GM20000 (cell line): ENCODE measurements at regions not wholly inside any gene's neighbourhood (a gene's known extent, or its start where the extent isn't known, plus 50 kb on each side); places are given as distances from the start of the nearest gene placed in this dataset.
"Not testable (repeated sequence)": the region's sequence is repeated elsewhere in the genome, so short reads cannot be mapped to it uniquely, and the experiment has no call there.

Source experiments
- DNase-seq: peaks from one replicate; pipeline ENCODE4 v3.0.0; 2012; ENCODE audit warnings: low spot score
- CTCF ChIP-seq: IDR thresholded peaks from 2 replicates; pipeline ENCODE4 v1.5.1; 2012; ENCODE audit warnings: mild to moderate bottlenecking, control low read depth; ENCODE audit errors: extremely low read depth, missing control alignments

DNA sequence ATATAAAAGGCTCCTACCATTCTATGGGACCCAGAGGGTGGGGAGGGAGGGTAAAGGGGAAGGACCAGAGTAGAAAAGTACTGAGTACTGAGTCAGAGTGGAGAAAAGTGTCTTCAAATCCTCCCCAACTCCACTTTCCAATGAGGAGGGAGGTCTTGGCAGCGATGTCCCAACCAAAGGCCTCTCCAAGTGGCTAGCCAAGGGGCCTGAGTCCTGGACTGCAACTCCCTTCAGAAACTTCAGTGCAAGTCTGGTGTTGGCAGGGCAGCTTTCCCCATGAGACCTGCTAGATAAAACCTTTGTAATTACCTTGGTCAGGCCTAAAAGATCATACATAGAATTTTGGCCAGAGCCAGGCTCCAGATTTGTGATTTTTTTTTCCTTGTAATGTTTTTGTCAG, 111.3 kb upstream of the TNPO1 start:
- no peak for TF ChIP-seq CTCF
- no peak for DNase-seq

DNA sequence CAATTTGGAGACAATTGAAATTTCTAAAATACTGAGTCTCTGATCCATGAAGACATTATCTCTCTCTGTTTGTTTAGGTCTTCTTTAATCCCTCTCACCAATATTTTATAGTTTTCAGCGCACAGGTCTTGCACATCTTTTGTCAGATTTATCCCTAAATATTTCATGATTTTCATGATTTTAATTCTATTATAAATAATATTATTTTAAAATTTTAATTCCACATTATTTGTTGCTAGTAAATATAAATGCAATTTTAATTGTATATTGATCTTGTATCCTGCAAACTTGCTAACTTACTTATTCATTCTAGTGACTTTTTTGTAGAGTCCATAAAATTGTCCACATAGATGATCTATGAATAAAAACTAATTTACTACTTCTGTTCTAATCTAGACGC, 112.6 kb upstream of the TNPO1 start:
- DNase-seq = no peak
- TF ChIP-seq CTCF = no peak

DNA sequence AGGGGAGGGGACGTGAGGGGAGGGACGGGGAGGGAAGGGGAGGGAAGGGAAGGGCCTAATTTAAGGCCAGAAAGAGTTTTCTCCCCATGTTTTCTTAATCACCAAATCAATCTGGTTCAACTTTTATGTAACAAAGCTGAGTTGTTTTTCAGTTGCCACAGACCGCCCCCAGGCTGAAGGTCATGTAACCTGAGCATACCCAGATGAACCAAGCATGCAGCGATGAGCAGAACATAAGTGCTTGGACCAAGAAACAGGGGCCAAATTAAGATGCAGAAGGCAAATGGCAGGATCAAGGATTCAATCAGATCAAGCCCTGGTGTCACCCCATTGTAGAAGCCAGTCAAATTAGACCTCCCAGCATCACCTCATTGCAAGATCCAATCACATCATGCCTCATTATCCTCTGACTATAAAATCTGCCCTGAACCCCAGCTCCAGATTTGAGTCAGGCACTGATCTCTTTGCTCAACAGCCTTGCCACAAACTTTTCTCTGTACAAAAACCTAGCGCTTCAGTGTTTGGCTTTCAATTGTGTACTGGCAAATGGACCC, 113.5 kb upstream of the TNPO1 start:
- TF ChIP-seq CTCF = no peak
- DNase-seq = no peak

DNA sequence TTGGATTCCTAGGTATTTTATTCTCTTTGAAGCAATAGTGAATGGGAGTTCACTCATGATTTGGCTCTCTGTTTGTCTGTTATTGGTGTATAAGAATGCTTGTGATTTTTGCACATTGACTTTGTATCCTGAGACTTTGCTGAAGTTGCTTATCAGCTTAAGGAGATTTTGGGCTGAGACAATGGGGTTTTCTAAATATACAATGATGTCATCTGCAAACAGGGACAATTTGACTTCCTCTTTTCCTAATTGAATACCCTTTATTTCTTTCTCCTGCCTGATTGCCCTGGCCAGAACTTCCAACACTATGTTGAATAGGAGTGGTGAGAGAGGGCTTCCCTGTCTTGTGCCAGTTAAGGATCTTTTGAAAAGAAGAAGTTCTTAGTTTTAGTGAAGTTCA, 114.4 kb upstream of the TNPO1 start:
- not testable (repeated sequence) for DNase-seq

DNA sequence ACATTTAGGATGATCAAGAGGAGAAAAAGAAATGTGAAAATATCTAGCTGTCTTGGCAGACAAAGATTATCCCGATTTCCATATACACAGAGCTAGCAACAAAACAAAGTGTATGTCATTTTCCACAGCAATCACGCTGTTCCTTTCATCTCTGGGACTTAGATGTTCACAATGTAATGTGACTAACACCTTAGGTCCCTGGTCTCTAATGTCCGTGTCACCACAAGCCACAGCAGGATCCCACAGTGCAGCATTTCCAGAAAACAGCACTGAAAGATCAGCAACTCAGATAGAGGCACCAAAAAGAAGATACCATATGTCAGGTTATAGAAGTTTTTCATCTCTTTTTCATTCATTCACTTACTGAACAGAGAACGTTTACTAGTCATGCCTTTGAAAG, 118.0 kb upstream of the TNPO1 start:
- no peak for TF ChIP-seq CTCF

GRCh38 chr5:72697622-72698021, 118.8 kb upstream of the TNPO1 start:
- no peak for TF ChIP-seq CTCF
- DNase-seq = no peak

More for the DNA sequence above, 118.0 kb upstream of the TNPO1 start:
- no peak for DNase-seq

- DNase-seq = no peak
- no peak for TF ChIP-seq CTCF
Measured at GRCh38 chr5:72695659-72696058, 120.8 kb upstream of the TNPO1 start.

DNA sequence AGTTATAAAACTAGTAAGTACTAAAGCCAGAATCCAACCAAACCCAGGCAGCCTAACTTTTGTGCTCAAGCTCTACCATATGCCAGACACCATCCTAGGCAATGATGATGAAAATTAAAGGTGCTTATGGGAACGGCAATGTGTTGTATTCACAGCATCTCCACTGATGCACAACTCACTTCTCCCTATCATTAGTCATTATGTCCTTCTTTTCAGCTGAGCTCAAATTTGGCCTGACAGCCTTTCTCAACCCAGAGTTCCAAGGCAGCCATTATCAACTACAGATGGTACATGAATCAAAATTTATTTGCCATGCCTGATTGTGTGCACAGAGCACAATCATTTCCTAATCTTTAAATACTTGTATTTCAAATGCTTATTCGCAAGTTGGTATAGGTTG, 121.6 kb upstream of the TNPO1 start:
- DNase-seq = no peak
- TF ChIP-seq CTCF = no peak
